Vagina (tissue), 2 donors: ENCODE measurements at regions not wholly inside any gene's neighbourhood (a gene's known extent, or its start where the extent isn't known, plus 50 kb on each side); places are given as distances from the start of the nearest gene placed in this dataset.

ENCODE experiments used
- DNase-seq, 2 donors: peaks; one replicate each; pipeline ENCODE4 v3.0.0-alpha.2; 2017; ENCODE audit errors: extremely low spot score in 2 of 2
- H3K27ac ChIP-seq: fragments of 200-600 bp; sonication (generic); one replicate; pipeline ENCODE4 v1.5.1; 2019
- H3K27me3 ChIP-seq: fragments of 200-600 bp; sonication (generic); one replicate; pipeline ENCODE4 v1.5.1; 2019
- H3K36me3 ChIP-seq, 2 donors: fragments of 200-600 bp; sonication (generic); one replicate each; pipeline ENCODE4 v1.5.1; 2017 to 2019
- H3K4me1 ChIP-seq: fragments of 200-600 bp; sonication (generic); one replicate; pipeline ENCODE4 v1.5.1; 2019
- H3K4me3 ChIP-seq, 2 donors: fragments of 200-600 bp; sonication (generic); 1 replicate in 1 of 2; 2 replicates in 1 of 2; pipeline ENCODE4 v1.5.1; 2016 to 2019
- H3K9me3 ChIP-seq: fragments of 200-600 bp; sonication (generic); one replicate; pipeline ENCODE4 v1.5.1; 2019
- CTCF ChIP-seq, 3 experiments: fragments of 450-650 bp in 2 of 3; fragments of 200-600 bp in 1 of 3; sonication (generic) in 1 of 3; IDR thresholded peaks; one replicate each; pipeline ENCODE4 v1.5.1; 2017 to 2019; ENCODE audit warnings: antibody characterized with exemption in 3 of 3, mild to moderate bottlenecking in 2 of 3, moderate library complexity in 2 of 3
- POLR2A ChIP-seq, 2 donors: fragments of 450-650 bp; IDR thresholded peaks; one replicate each; pipeline ENCODE4 v1.6.1; 2017; ENCODE audit warnings: antibody characterized with exemption in 2 of 2, mild to moderate bottlenecking in 2 of 2, moderate library complexity in 2 of 2
- POLR2AphosphoS5 ChIP-seq, 2 donors: sonication (generic); formaldehyde crosslinking; IDR thresholded peaks; one replicate each; pipeline ENCODE4 v1.9.0; 2017; ENCODE audit warnings: antibody characterized with exemption in 2 of 2, mild to moderate bottlenecking in 2 of 2, low read depth in 1 of 2; ENCODE audit not compliant: insufficient read depth in 1 of 2
- intact Hi-C: fragments of 100-400 bp; cut with DNase I; formaldehyde crosslinking; loops from one replicate; pipeline ENCODE4 v1.15.1; 2023

GRCh38 chr3:27661797-27662196 lies 60.3 kb downstream of the EOMES start:
- Histone ChIP-seq H3K27me3 (no peaks in the 10 kb centered on the region), H3K9me3 (no peaks in the 10 kb centered on the region), H3K4me3 (no peak overlapping the region), H3K36me3 (no peaks in the 10 kb centered on the region), H3K4me1 (peaks cover 10% of the 10 kb centered on the region), H3K27ac (no peak overlapping the region)
- TF ChIP-seq POLR2AphosphoS5 (IDR thresholded peaks at IDR 0.05; ENCODE audit: insufficient read depth in 1 of 2, low read depth in 1 of 2) (no peak), POLR2A (IDR thresholded peaks at IDR 0.05) (no peak), CTCF (IDR thresholded peaks at IDR 0.05) (no peak)
- DNase-seq: peak in 1 of 2 donors; percentile 22
- intact Hi-C loops: no loop called here

GRCh38 chr3:27659279-27660021 lies 62.7 kb downstream of the EOMES start:
- H3K36me3 ChIP-seq: no peaks in the 10 kb centered on the region
- no peaks in the 10 kb centered on the region for H3K4me1 ChIP-seq
- TF ChIP-seq CTCF (IDR thresholded peaks at IDR 0.05) (peak in 2 of 3 experiments; percentile 40 to 68), POLR2A (IDR thresholded peaks at IDR 0.05) (no peak)
- H3K27ac ChIP-seq: no peak overlapping the region
- H3K27me3 ChIP-seq: no peaks in the 10 kb centered on the region
- H3K4me3 ChIP-seq: no peak overlapping the region
- intact Hi-C loops: no loop called here
- H3K9me3 ChIP-seq: no peaks in the 10 kb centered on the region
- peak in 1 of 2 donors; percentile 44 for DNase-seq

GRCh38 chr3:27658741-27659140 lies 63.4 kb downstream of the EOMES start:
- Histone ChIP-seq H3K27ac (no peak overlapping the region), H3K36me3 (no peaks in the 10 kb centered on the region), H3K4me1 (no peaks in the 10 kb centered on the region), H3K4me3 (no peak overlapping the region), H3K27me3 (no peaks in the 10 kb centered on the region), H3K9me3 (no peaks in the 10 kb centered on the region)
- intact Hi-C loops: no loop called here
- peak in 1 of 2 donors; percentile 29 for DNase-seq
- TF ChIP-seq POLR2AphosphoS5 (IDR thresholded peaks at IDR 0.05; ENCODE audit: insufficient read depth in 1 of 2, low read depth in 1 of 2): no peak
- no peak for TF ChIP-seq POLR2A (IDR thresholded peaks at IDR 0.05)
- no peak for TF ChIP-seq CTCF (IDR thresholded peaks at IDR 0.05)

GRCh38 chr3:27657871-27658270 lies 64.3 kb downstream of the EOMES start:
- intact Hi-C loops: no loop called here
- Histone ChIP-seq H3K36me3 (no peaks in the 10 kb centered on the region), H3K4me3 (no peak overlapping the region), H3K4me1 (no peaks in the 10 kb centered on the region), H3K9me3 (no peaks in the 10 kb centered on the region), H3K27me3 (no peaks in the 10 kb centered on the region), H3K27ac (no peak overlapping the region)
- DNase-seq: no peak
- no peak for TF ChIP-seq POLR2AphosphoS5 (IDR thresholded peaks at IDR 0.05; ENCODE audit: insufficient read depth in 1 of 2, low read depth in 1 of 2)
- no peak for TF ChIP-seq POLR2A (IDR thresholded peaks at IDR 0.05)
- TF ChIP-seq CTCF (IDR thresholded peaks at IDR 0.05): no peak

GRCh38 chr3:27657404-27657803 lies 64.7 kb downstream of the EOMES start:
- Histone ChIP-seq H3K4me1 (no peaks in the 10 kb centered on the region), H3K4me3 (no peak overlapping the region), H3K9me3 (no peaks in the 10 kb centered on the region), H3K27me3 (no peaks in the 10 kb centered on the region), H3K36me3 (no peaks in the 10 kb centered on the region), H3K27ac (no peak overlapping the region)
- intact Hi-C loops: no loop called here
- no peak for TF ChIP-seq POLR2AphosphoS5 (IDR thresholded peaks at IDR 0.05; ENCODE audit: insufficient read depth in 1 of 2, low read depth in 1 of 2)
- no peak for TF ChIP-seq POLR2A (IDR thresholded peaks at IDR 0.05)
- TF ChIP-seq CTCF (IDR thresholded peaks at IDR 0.05): no peak
- DNase-seq: no peak
